OCI-LY7 (cell line): ENCODE measurements at regions not wholly inside any gene's neighbourhood (a gene's known extent, or its start where the extent isn't known, plus 50 kb on each side); places are given as distances from the start of the nearest gene placed in this dataset.

ENCODE experiments used
- BruUV-seq: library from RNA; stranded (reverse); fragments of 400-500 nt; replicated peaks from 2 replicates; lab custom pipeline; 2021; lab: Mats Ljungman, UMichigan
- CTCF ChIA-PET: fragments of 300-600 bp; sonication (Branson Sonifier 250); formaldehyde crosslinking; loops from one replicate; lab custom pipeline; 2022; ENCODE audit warnings: antibody characterized with exemption; ENCODE audit not compliant: unreplicated experiment; lab: Charles Lee
- POLR2A ChIA-PET: fragments of 300-600 bp; sonication (Branson Sonifier 250); formaldehyde crosslinking; loops from one replicate; lab custom pipeline; 2022; ENCODE audit warnings: antibody characterized with exemption; lab: Charles Lee
- DNase-seq: peaks from one replicate; pipeline ENCODE4 v3.0.0-alpha.2; 2015; ENCODE audit warnings: low spot score
- H2AFZ ChIP-seq: fragments of 200-600 bp; sonication (generic), shearing (Covaris generic); 2 replicates; pipeline ENCODE4 v1.6.1; 2014; ENCODE audit warnings: mild to moderate bottlenecking, antibody characterized with exemption, low read length, moderate library complexity
- H3K27ac ChIP-seq: fragments of 200-600 bp; sonication (generic); 2 replicates; pipeline ENCODE4 v1.5.1; 2014; ENCODE audit warnings: mixed run types, low read depth, mild to moderate bottlenecking, moderate library complexity, low read length, inconsistent platforms; ENCODE audit not compliant: poor library complexity, severe bottlenecking
- H3K36me3 ChIP-seq: fragments of 200-600 bp; sonication (generic); 2 replicates; pipeline ENCODE4 v1.6.1; 2014; ENCODE audit warnings: mild to moderate bottlenecking, antibody characterized with exemption, low read length, moderate library complexity, mixed read lengths; ENCODE audit not compliant: insufficient read depth
- H3K4me1 ChIP-seq: fragments of 200-600 bp; sonication (generic); 2 replicates; pipeline ENCODE4 v1.5.1; 2014; ENCODE audit warnings: mild to moderate bottlenecking, low read length; ENCODE audit not compliant: insufficient read depth, poor library complexity, severe bottlenecking
- H3K4me2 ChIP-seq: fragments of 200-600 bp; sonication (generic); 2 replicates; pipeline ENCODE4 v1.6.1; 2014; ENCODE audit warnings: mild to moderate bottlenecking, low read length
- H3K4me3 ChIP-seq: fragments of 200-600 bp; sonication (generic); 2 replicates; pipeline ENCODE4 v1.5.1; 2014; ENCODE audit warnings: mild to moderate bottlenecking, low read depth, low read length; ENCODE audit not compliant: poor library complexity, severe bottlenecking
- H3K79me2 ChIP-seq: fragments of 200-600 bp; sonication (generic); 2 replicates; pipeline ENCODE4 v1.6.1; 2016; ENCODE audit warnings: low read depth, mild to moderate bottlenecking, low read length, moderate library complexity, mixed read lengths; ENCODE audit not compliant: insufficient read depth
- H3K9me2 ChIP-seq: fragments of 200-600 bp; sonication (generic); 2 replicates; pipeline ENCODE4 v1.6.1; 2016; ENCODE audit warnings: mild to moderate bottlenecking, low read length, mixed read lengths; ENCODE audit not compliant: insufficient read depth
- H3K9me3 ChIP-seq: fragments of 200-600 bp; sonication (generic); 2 replicates; pipeline ENCODE4 v1.6.1; 2014; ENCODE audit warnings: mild to moderate bottlenecking, mixed run types, low read length, mixed read lengths
- H4K20me1 ChIP-seq: fragments of 200-600 bp; sonication (generic); 2 replicates; pipeline ENCODE4 v1.6.1; 2014; ENCODE audit warnings: mild to moderate bottlenecking, antibody characterized with exemption, low read length, moderate library complexity, mixed read lengths; ENCODE audit not compliant: insufficient read depth
- EZH2phosphoT487 ChIP-seq: fragments of 200-600 bp; sonication (generic); IDR thresholded peaks from 2 replicates; pipeline ENCODE4 v1.6.1; 2018; ENCODE audit warnings: low read depth, borderline replicate concordance, mild to moderate bottlenecking, mixed run types, antibody characterized with exemption, low read length, moderate library complexity, mixed read lengths
- intact Hi-C: fragments of 100-400 bp; cut with micrococcal nuclease; formaldehyde crosslinking; loops from one replicate; pipeline ENCODE4 v1.10.0; 2022; ENCODE audit not compliant: unreplicated experiment
- TF ChIP-seq, protein P1 (sequence below): fragments of 200-600 bp; sonication (generic); conservative IDR thresholded peaks from 2 replicates; pipeline ENCODE4 v1.5.1; 2014; ENCODE audit warnings: mild to moderate bottlenecking, antibody characterized with exemption, low read length, moderate library complexity, mixed read lengths

DNA sequence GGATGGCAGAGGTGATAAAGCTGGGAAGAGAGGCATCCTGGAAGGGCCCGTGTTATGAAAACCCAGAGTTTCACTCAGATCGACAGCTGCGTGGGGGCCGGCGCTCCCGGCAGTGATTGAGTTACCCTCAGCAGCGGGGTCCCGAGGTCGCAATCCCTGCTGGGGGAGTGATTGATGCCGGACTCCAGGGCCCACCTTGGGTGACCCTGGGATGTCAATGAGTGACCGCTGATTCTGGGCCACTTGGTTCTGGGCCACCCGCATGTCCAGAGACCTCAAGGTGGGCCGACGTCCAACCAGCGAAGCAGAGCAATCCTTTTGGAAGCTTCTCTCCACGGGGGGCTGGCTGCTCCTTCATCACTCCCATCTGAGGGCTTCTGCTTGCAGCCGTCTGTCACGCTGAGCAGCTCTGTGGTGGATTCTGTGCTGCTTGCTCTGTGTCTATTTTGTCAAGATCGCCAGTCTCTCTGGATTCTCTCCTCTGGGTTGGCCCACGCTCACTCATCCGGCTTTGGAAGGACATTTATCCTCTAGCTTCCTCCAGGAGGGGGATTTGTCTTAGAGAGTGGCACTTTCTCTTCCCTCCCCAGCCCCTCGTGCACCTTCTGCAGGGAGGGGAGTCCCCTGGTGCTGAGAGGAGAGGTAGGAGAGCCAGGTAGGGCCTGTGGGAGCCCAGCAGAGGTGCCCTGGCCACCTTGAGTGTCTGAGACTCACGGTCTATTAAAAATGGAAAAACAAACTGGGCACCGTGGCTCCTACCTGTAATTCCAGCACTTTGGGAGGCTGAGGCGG lies 110.9 kb upstream of the C1orf174 start:
- no peak overlapping the region for H3K4me3 ChIP-seq
- peaks cover 46% of the 10 kb centered on the region for H3K9me3 ChIP-seq
- intact Hi-C loops = no loop called here
- no peak overlapping the region for H3K4me2 ChIP-seq
- H2AFZ ChIP-seq = no peak overlapping the region
- H3K36me3 ChIP-seq = no peaks in the 10 kb centered on the region; the same call in 1 of the 2 replicates
- no peak for TF ChIP-seq EZH2phosphoT487
- TF ChIP-seq, protein P1, sequence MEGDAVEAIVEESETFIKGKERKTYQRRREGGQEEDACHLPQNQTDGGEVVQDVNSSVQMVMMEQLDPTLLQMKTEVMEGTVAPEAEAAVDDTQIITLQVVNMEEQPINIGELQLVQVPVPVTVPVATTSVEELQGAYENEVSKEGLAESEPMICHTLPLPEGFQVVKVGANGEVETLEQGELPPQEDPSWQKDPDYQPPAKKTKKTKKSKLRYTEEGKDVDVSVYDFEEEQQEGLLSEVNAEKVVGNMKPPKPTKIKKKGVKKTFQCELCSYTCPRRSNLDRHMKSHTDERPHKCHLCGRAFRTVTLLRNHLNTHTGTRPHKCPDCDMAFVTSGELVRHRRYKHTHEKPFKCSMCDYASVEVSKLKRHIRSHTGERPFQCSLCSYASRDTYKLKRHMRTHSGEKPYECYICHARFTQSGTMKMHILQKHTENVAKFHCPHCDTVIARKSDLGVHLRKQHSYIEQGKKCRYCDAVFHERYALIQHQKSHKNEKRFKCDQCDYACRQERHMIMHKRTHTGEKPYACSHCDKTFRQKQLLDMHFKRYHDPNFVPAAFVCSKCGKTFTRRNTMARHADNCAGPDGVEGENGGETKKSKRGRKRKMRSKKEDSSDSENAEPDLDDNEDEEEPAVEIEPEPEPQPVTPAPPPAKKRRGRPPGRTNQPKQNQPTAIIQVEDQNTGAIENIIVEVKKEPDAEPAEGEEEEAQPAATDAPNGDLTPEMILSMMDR = no peak
- H3K4me1 ChIP-seq = peaks cover 38% of the 10 kb centered on the region
- no peaks in the 10 kb centered on the region for H3K9me2 ChIP-seq
- DNase-seq = no peak
- ChIA-PET CTCF (no interaction called here), POLR2A (no interaction called here)
- H3K79me2 ChIP-seq = no peaks in the 10 kb centered on the region
- H3K27ac ChIP-seq = no peak overlapping the region
- no peaks in the 10 kb centered on the region for H4K20me1 ChIP-seq
- BruUV-seq = no TSS peak

DNA sequence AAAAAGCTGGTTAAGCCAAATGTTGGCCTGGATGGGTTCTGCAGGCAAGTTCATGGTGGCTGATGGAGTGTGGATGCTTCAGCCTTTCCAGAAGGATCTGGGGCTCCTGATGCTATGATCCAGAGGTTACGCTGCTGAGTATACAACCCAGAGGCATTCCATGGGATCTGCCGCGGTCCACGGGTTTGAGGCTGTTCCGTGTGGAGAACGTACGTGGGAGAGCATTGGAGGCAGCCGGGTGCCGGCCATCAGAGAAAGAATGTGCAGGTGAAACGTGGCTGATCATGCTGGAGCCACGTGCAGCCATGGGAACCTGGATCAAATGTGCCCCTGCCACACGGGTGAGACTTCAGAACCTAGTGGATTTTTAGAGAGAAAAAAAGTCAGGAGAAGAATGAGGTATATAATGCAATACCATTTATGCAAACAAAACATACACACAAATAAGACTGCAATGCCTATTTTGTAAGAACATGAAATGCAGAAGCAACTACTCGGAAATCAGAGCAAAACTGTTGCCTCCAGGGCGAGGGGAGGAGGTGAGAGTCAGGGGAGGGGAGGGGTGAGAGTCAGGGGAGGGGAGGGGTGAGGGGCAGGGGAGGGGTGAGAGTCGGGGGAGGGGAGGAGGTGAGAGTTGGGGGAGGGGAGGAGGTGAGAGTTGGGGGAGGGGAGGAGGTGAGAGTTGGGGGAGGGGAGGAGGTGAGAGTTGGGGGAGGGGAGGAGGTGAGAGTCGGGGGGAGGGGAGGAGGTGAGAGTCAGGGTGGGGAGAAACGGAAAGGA lies 116.5 kb upstream of the C1orf174 start:
- Histone ChIP-seq H3K4me3 (no peak overlapping the region), H2AFZ (no peak overlapping the region), H3K4me2 (no peak overlapping the region; the same call in 1 of the 2 replicates), H3K9me2 (no peaks in the 10 kb centered on the region), H3K4me1 (peaks cover 36% of the 10 kb centered on the region), H3K79me2 (no peaks in the 10 kb centered on the region), H3K9me3 (no peaks in the 10 kb centered on the region), H3K36me3 (no peaks in the 10 kb centered on the region), H3K27ac (no peak overlapping the region), H4K20me1 (no peaks in the 10 kb centered on the region)
- intact Hi-C loops = no loop called here
- ChIA-PET CTCF (no interaction called here), POLR2A (interaction anchor here (1.0 to 1.3 kb wide), 2 partner anchors 11 to 31 kb away, joined by 3 read pairs; no protein-coding TSS in a partner anchor)
- peak; percentile 27 for DNase-seq
- no TSS peak for BruUV-seq
- no peak for TF ChIP-seq EZH2phosphoT487
- TF ChIP-seq, protein P1 = no peak
